Anterior cingulate cortex (tissue), 58 donors: ENCODE measurements at regions not wholly inside any gene's neighbourhood (a gene's known extent, or its start where the extent isn't known, plus 50 kb on each side); places are given as distances from the start of the nearest gene placed in this dataset.
"Not testable (repeated sequence)": the region's sequence is repeated elsewhere in the genome, so short reads cannot be mapped to it uniquely, and the experiment has no call there.

ENCODE experiments used
- DNase-seq, 58 donors: peaks; one replicate each; lab custom pipeline; 2025; lab: John Stamatoyannopoulos, UW

GRCh38 chr3:67064105-67064504 is 66.0 kb downstream of the KBTBD8 start:
- no peak for DNase-seq

DNA sequence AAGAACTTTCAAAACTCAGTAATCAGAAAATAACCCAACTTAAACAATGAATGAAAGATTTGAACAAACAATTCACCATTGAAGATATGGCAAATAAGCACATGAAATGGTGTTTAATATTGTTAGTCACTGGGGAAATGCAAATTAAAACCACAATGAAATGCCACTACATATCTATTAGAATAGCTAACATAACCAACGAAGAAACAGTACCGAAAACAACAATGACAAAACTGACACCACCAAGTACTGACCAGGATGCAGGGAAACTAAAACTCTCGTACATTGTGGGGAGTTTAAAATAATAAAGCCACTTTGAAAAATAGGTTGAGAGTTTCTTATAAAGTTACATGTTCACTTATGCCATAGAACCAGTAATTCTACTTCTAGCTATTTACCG is 69.1 kb downstream of the KBTBD8 start:
- DNase-seq = no peak

DNA sequence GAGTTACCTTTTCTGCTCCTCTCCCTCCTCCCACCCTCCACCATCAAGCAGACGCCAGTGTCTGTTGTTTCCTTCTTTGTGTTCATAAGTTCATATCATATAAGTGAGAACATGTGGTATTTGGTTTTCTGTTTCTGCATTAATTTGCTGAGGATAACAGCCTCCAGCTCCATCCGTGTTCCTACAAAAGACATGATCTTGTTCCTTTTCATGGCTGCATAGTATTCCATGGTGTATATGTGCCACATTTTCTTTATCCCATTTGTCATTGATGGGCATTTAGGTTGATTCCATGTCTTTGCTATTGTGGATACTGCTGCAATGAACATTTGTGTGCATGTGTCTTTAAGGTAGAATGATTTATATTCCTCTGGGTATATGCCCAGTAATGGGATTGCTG is 74.5 kb downstream of the KBTBD8 start:
- DNase-seq = not testable (repeated sequence)

DNA sequence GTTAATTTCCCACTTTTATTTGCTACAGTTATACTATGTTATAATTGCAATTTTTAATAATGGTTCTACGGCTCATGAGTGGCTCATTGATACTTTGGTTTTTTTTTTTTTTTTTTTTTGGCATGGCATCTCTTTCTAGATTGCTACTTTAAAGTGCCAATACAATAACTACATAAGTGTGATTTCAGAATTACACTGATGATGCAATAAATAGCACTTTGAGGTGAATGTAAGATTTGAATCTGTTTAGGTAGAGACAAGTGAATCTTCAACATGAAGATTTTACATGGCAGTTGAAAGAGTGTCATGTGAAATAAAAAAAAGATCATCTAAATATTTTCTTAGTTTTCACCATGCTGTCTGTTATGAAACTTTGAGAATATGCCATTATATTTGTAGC is 75.7 kb downstream of the KBTBD8 start:
- DNase-seq = no peak

DNA sequence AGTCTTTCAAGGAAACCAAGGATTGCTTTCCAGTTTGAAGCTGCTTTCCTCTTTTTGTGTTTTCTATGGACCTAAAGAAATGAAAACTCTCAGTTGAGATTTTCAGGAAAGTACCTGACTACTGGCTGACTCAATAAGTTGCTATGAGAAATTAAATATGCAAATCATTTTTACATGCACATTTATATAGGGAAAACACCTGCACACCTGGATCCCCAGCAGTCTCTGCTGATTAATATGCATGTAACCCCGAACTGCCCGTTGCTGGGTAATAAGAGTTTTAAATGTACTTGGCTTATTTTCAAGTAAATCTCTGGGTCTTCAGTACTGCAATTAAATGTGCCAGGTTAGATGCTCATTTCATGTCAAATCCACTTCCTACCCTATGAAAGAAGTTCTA is 77.2 kb downstream of the KBTBD8 start:
- no peak for DNase-seq

DNA sequence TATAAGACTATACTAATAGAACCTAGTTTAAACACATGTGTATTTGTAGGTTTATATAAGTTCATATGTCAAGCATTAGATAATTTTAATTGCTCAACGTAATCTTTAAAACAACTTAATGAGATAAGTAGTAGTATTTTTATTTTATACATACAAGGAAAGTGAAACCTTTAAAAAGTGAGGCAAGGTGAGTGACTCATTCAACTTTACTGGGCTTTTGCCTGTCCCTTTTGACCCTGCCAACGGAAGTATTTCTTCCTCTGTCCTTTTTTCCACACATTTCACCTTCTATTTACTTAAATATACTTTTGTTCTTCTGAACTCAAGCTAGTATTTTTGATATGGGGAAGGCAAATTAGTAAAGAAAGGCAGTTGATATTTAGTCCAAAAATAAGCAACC is 78.5 kb downstream of the KBTBD8 start:
- no peak for DNase-seq

GRCh38 chr3:67077656-67078055 is 79.5 kb downstream of the KBTBD8 start:
- DNase-seq = no peak

DNA sequence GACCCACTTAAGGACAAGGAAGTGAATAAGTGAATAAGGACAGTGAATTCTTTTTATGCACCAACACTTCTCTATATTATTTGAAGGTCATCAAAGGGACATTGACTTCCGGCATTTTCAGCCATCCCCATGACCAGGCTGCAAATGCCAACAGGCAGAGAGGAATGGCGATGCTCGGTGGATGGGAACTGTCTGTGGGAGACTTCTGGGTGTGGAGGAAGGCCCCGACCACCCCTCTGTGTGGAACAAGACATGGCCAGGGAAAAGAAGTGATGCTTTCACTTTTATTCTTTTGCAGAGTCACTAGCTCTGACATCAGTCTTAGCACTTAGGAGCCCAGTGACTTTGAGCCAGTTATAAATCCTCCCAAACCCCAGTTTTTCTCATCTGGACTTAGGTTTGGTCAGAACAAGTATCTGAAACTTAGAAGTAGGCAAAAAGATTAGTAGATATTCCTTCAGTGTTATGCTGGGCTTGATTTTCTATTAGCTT is 84.5 kb downstream of the KBTBD8 start:
- no peak for DNase-seq

DNA sequence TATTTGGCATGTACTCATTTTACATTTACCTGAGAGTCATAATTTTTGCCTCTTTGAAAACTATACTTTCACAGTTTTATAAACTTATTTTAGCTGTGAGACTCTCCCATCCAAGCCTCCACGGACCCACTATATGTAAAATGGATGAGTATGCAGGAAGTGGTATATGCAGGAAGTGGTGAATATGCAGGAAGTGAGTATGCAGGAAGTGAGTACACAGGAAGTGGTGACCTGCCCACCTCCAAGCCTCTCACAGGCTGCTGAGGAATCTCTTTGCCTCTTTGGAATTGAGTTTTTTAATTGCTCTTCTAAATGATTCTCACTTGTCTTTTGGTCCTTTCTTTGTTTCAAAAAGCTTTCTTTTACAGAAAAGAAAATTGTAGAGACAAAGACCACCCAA is 85.2 kb downstream of the KBTBD8 start:
- no peak for DNase-seq

DNA sequence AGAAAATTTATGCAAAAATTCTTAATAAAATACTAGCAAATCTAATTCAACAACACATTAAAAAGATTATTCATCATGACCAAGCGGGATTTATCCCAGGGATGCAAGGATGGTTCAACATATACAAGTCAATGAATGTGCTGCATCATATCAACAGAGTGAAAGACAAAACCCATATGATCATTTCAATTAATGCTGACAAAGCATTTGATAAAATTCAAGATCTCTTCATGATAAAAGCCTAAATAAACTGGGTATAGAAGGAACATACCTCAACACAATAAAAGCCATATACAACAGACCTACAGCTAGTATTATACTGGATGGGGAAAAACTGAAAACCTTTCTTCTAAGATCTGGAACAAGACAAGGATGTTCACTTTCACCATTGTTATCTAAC is 89.7 kb downstream of the KBTBD8 start:
- DNase-seq = no peak

DNA sequence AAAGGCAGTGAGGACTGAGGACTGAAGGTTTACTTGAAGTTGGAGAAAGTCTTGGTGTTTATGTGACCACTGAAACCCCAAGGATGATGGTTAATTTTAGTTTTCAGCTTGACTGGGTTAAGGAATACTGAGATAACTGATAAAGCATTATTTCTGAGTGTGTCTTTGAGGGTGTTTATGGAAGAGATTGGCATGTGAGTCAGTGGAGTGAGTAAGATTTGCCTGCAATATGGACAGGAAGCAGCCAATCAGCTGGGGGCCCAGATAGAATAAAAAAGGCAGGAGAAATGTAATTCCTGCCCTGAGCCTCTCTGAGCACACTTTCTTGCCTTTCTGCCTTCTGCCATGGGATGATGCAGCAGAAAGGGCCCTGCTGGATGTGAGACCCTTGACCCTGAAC is 92.4 kb downstream of the KBTBD8 start:
- no peak for DNase-seq

DNA sequence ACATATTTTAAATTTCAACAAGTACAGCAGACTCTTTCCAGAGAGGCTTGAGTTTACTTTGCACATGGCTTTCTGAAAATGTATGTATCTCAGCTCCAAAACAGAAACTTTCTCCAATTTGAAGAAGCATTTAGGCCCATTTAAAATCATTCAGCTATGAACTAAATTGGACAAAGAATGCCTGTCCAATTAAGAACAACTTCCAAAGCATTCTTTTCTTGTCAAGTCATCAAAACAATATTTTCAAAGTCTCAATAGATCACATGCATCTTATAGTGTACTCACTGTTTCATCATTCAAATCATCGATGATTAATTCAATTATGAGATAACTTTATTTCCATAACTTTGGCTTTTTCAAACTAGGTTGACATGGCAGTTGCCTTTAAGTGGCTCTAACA is 95.2 kb downstream of the KBTBD8 start:
- no peak for DNase-seq

DNA sequence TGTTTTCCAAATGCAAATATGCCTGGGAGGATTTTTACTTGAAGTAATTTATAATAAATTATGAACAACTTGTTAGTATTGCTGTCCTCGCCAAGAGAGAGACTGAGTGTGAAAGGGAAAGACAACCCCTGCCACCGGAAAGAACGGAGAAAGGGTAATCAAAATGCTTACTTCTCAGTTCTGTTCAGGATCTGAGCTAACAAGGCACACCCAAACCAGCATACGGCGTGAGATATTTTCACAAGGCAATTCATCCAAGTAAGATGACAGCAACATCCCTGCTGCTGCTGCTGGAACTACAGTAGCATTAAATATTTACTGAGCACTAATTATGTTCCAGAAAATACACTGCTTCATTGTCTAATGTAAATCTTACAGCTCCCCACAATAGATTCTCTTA is 96.1 kb downstream of the KBTBD8 start:
- no peak for DNase-seq

- DNase-seq = peak in 6 of 58 donors; percentile 2 to 13 (median 5)
These were observed 96.7 kb downstream of the KBTBD8 start for GRCh38 chr3:67094774-67095173.

- no peak for DNase-seq
These were observed 106.3 kb downstream of the KBTBD8 start for GRCh38 chr3:67104388-67104787.

GRCh38 chr3:67106874-67107273 is 108.8 kb downstream of the KBTBD8 start:
- DNase-seq = no peak

DNA sequence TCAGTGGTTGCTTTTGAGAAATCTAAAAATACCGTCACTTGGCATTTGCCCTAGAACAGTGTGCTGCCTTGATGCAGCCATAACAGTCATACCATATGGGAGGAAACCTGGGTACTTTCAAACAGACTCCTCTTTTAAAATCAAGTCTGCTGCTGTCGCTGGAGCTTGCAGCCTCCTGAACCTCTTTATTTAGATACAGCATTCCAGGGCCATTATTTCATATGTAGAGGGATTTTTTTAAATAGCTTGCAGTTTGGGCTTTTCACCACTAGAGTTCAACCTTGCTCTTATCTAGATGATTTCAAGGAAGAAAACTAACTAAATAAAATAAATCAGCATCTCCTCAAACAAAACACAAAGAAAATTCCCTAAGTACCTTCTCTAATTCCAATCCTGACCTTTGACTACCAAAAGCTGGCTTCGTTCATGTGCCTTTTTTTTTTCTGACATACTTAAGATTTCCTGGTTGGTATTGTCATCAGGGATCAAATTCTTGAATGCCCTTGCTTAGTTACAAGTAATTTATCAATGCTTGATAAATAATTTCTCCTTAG is 111.6 kb downstream of the KBTBD8 start:
- DNase-seq = peak in 21 of 58 donors; percentile 1 to 70 (median 21)

- peak in 54 of 58 donors; percentile 7 to 88 (median 58) for DNase-seq
These were observed 115.8 kb downstream of the KBTBD8 start for GRCh38 chr3:67113802-67114407.

DNA sequence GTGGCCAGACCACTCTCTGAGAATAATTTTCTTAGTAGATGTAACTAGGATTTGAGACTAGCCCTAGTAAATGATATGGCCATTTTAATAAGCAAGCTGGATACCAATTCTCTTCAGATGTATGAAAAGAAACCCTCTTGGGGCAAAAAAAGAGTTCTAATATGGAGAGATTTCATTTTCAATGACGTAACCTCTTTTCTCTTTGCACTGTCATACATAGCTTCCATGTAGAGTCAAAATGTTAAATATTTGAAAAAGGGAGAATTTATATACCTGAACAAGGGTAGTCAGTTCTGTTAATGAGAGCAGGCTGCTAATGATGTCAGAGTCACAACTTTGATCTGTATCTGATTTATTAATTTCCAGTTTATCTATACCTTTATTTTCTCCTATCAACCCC is 120.0 kb downstream of the KBTBD8 start:
- DNase-seq = no peak

DNA sequence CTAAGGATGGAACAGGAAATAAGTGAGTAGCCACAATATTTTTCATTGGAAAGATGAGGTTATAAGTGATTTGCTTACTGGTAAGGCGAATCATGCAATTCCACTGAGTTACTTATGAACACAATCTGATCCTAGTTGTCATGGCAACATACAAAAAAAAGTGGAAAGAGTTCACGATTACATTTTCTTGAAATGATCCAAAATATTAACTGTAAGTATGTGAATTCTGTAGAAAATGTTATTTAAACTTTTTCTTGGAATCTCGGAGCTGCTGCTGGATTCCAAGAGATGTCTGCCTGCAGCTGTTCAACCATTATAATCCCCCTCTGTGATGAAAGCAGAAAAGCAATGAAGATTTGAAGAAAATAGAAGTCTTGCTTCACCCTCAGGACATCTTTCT is 120.5 kb downstream of the KBTBD8 start:
- no peak for DNase-seq

DNA sequence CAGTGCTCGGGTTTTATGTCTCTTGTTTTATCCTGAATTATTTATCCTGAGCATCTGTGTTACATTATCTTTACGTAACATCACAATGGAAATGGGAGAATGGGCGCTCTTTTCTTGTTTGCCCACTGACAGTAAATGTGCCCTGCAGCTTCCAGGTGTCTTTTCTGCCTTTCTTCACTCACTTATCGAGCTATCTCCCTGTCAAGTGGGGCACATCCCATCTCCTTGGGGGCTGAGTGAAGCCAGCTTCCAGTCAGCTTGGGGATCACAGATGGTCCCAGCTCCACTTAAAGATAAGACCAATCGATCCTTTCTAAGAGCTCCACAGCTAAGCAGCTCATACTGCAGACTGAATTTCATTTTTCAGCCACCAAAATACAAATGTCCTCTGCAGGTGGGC is 125.8 kb downstream of the KBTBD8 start:
- DNase-seq = no peak

DNA sequence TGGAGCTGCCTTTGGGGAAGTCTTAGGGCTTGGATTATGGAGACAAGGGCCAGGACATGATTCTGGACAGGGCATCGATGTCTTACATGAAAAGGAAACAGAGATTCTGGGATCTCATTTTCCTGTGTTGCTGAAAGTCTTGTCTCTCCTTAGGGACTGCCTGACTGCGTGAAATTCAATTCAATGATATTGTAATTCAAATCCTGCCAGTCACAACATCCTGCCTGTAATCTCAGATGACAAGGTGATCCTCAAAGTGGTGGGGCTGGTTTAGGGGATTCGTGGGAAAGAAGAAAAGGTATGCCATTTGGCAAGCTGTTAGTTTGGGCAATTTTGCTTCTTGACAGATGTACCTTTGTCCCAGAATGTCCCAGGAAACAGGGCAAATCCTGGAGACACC is 129.1 kb downstream of the KBTBD8 start:
- no peak for DNase-seq

DNA sequence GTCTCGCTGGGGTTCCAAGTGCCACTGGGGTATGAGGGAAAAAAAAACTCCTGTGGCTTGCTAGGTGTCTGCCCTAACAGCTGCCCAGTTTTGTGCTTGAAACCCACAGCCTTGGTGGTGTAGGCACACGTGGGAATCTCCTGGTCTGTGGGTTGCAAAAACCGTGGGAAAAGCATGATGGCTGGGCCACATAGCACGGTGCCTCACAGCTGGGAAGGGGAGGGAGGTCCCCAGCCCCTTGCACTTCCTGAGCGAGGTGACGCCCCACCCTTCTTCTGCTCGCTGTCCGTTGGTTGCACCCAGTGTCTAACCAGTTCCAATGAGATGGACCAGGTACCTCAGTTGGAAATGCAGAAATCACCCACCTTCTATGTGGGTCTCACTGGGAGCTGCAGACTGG is 144.3 kb downstream of the KBTBD8 start:
- no peak for DNase-seq
